SK-N-SH (cell line): ENCODE measurements at regions not wholly inside any gene's neighbourhood (a gene's known extent, or its start where the extent isn't known, plus 50 kb on each side); places are given as distances from the start of the nearest gene placed in this dataset.

Source experiments
- CTCF ChIA-PET: fragments of 300-600, 350-600 bp; formaldehyde crosslinking; extraction: SDS; loops from one replicate; lab custom pipeline; 2021; lab: Yijun Ruan, JAX
- POLR2A ChIA-PET: fragments of 350-600 bp; sonication (Branson Sonifier 250); formaldehyde crosslinking; extraction: SDS; loops from one replicate; lab custom pipeline; 2020; ENCODE audit warnings: antibody characterized with exemption, inconsistent platforms; lab: Yijun Ruan, JAX
- DNase-seq: peaks from one replicate; pipeline ENCODE4 v3.0.0; 2012
- H2AFZ ChIP-seq: fragments of 200-600 bp; sonication (generic); 2 replicates; pipeline ENCODE4 v1.8.1; 2016; ENCODE audit warnings: antibody characterized with exemption, mild to moderate bottlenecking, low read depth
- H3F3A ChIP-seq: fragments of 200-600 bp; sonication (generic); replicated peaks from 2 replicates; pipeline ENCODE3; 2016; ENCODE audit warnings: antibody characterized with exemption, mild to moderate bottlenecking; ENCODE audit not compliant: insufficient read depth
- H3K27ac ChIP-seq, 2 experiments: fragments of 200-500 bp in 1 of 2; fragments of 200-600 bp in 1 of 2; sonication (Bioruptor generic) in 1 of 2; sonication (generic), shearing (Covaris generic) in 1 of 2; 2 replicates each; pipeline versions ENCODE4 v1.5.1 to v1.6.1; 2014 to 2016; ENCODE audit warnings: low read depth in 2 of 2, inconsistent platforms in 1 of 2, low read length in 1 of 2, mild to moderate bottlenecking in 1 of 2, mixed read lengths in 1 of 2
- H3K27me3 ChIP-seq: fragments of 200-600 bp; sonication (generic), shearing (Covaris generic); 2 replicates; pipeline ENCODE4 v1.6.1; 2016; ENCODE audit warnings: mixed run types; ENCODE audit not compliant: insufficient read depth
- H3K36me3 ChIP-seq, 2 experiments: fragments of 200-500 bp in 1 of 2; fragments of 200-600 bp in 1 of 2; sonication (Bioruptor generic) in 1 of 2; sonication (generic) in 1 of 2; replicated peaks in 1 of 2; 2 replicates each; pipeline versions ENCODE3 to v1.5.1; 2014 to 2016; ENCODE audit warnings: low read length in 1 of 2, mild to moderate bottlenecking in 1 of 2; ENCODE audit not compliant: insufficient read depth in 2 of 2, control insufficient read depth in 1 of 2
- H3K4me1 ChIP-seq, 2 experiments: fragments of 200-500 bp in 1 of 2; fragments of 200-600 bp in 1 of 2; sonication (Bioruptor generic) in 1 of 2; sonication (generic), shearing (Covaris generic) in 1 of 2; 2 replicates each; pipeline versions ENCODE4 v1.5.1 to v1.6.1; 2014 to 2016; ENCODE audit warnings: low read depth in 1 of 2, low read length in 1 of 2, mixed run types in 1 of 2; ENCODE audit not compliant: insufficient read depth in 2 of 2, control insufficient read depth in 1 of 2
- H3K4me2 ChIP-seq: fragments of 200-600 bp; sonication (generic), shearing (Covaris generic); 2 replicates; pipeline ENCODE4 v1.6.1; 2017; ENCODE audit warnings: mixed run types
- H3K4me3 ChIP-seq, 2 experiments: fragments of 200-500 bp in 1 of 2; fragments of 200-600 bp in 1 of 2; sonication (Bioruptor generic) in 1 of 2; sonication (generic), shearing (Covaris generic) in 1 of 2; 2 replicates each; pipeline versions ENCODE4 v1.5.1 to v1.8.1; 2014 to 2016; ENCODE audit warnings: low read depth in 2 of 2, inconsistent platforms in 1 of 2, low read length in 1 of 2, mild to moderate bottlenecking in 1 of 2, mixed read lengths in 1 of 2, moderate library complexity in 1 of 2
- H3K79me2 ChIP-seq: fragments of 200-600 bp; sonication (generic); 2 replicates; pipeline ENCODE4 v1.8.1; 2017; ENCODE audit warnings: mild to moderate bottlenecking; ENCODE audit not compliant: insufficient read depth
- H3K9ac ChIP-seq: fragments of 200-600 bp; sonication (generic); 2 replicates; pipeline ENCODE4 v1.6.1; 2017; ENCODE audit warnings: mixed run types
- H3K9me2 ChIP-seq: fragments of 200-600 bp; sonication (generic); 2 replicates; pipeline ENCODE4 v1.6.1; 2017; ENCODE audit warnings: mixed run types
- H3K9me3 ChIP-seq: fragments of 200-600 bp; sonication (generic); 2 replicates; pipeline ENCODE4 v1.6.1; 2017; ENCODE audit warnings: mixed run types, mild to moderate bottlenecking, moderate library complexity
- H4K20me1 ChIP-seq: fragments of 200-600 bp; sonication (generic); 2 replicates; pipeline ENCODE4 v1.6.1; 2017; ENCODE audit warnings: mild to moderate bottlenecking, mixed run types; ENCODE audit not compliant: insufficient read depth
- CTCF ChIP-seq: fragments of 200-600 bp; sonication (generic); IDR thresholded peaks from 2 replicates; pipeline ENCODE4 v1.6.1; 2017; ENCODE audit warnings: antibody characterized with exemption, mild to moderate bottlenecking, moderate library complexity
- ELF1 ChIP-seq: IDR thresholded peaks from 2 replicates; pipeline ENCODE4 v1.4.0; 2012
- EZH2phosphoT487 ChIP-seq: fragments of 200-600 bp; sonication (generic); IDR thresholded peaks from 2 replicates; pipeline ENCODE4 v1.6.1; 2017; ENCODE audit warnings: low read depth, mixed run types, mild to moderate bottlenecking, antibody characterized with exemption, moderate library complexity, borderline replicate concordance
- FOSL2 ChIP-seq: IDR thresholded peaks from 2 replicates; pipeline ENCODE4 v1.4.0; 2012; ENCODE audit warnings: low read depth, mild to moderate bottlenecking, moderate library complexity, borderline replicate concordance
- FOXJ3 ChIP-seq: sonication (generic); formaldehyde crosslinking; IDR thresholded peaks from 2 replicates; pipeline ENCODE4 v1.5.1; 2020; ENCODE audit warnings: mild to moderate bottlenecking, missing genetic modification reagents
- GABPA ChIP-seq: IDR thresholded peaks from 2 replicates; pipeline ENCODE4 v1.4.0; 2012; ENCODE audit warnings: low read depth, mild to moderate bottlenecking
- IRF3 ChIP-seq: fragments of 150-350 bp; IDR thresholded peaks from 2 replicates; pipeline ENCODE4 v1.6.1; 2016; ENCODE audit warnings: mild to moderate bottlenecking, low read depth, low read length
- MAX ChIP-seq: IDR thresholded peaks from 2 replicates; pipeline ENCODE4 v1.4.0; 2012; ENCODE audit warnings: low read depth
- MXI1 ChIP-seq: IDR thresholded peaks from 2 replicates; pipeline ENCODE4 v1.6.1; 2012; ENCODE audit warnings: mild to moderate bottlenecking, low read depth, low read length, improper control_type of control experiment
- NFIC ChIP-seq: IDR thresholded peaks from 2 replicates; pipeline ENCODE4 v1.4.0; 2012; ENCODE audit warnings: borderline replicate concordance
- NRF1 ChIP-seq: IDR thresholded peaks from 2 replicates; pipeline ENCODE4 v1.6.1; 2012; ENCODE audit warnings: low read depth, mild to moderate bottlenecking, low read length
- PBX3 ChIP-seq: IDR thresholded peaks from 2 replicates; pipeline ENCODE4; 2012
- RCOR1 ChIP-seq: fragments of 150-350 bp; IDR thresholded peaks from 2 replicates; pipeline ENCODE4 v1.6.1; 2017; ENCODE audit warnings: antibody characterized with exemption, low read length
- TEAD4 ChIP-seq: IDR thresholded peaks from 2 replicates; pipeline ENCODE4 v1.4.0; 2012; ENCODE audit warnings: mild to moderate bottlenecking, borderline replicate concordance; ENCODE audit not compliant: insufficient read depth
- USF1 ChIP-seq: IDR thresholded peaks from 2 replicates; pipeline ENCODE4 v1.4.0; 2012; ENCODE audit warnings: low read depth, borderline replicate concordance
- USF2 ChIP-seq: fragments of 150-350 bp; IDR thresholded peaks from 2 replicates; pipeline ENCODE4 v1.6.1; 2017; ENCODE audit warnings: antibody characterized with exemption, low read length, low read depth, borderline replicate concordance
- YY1 ChIP-seq: IDR thresholded peaks from 2 replicates; pipeline ENCODE4 v1.4.0; 2012; ENCODE audit warnings: low read depth, mild to moderate bottlenecking
- WGBS: methylation state at CpG from one replicate; pipeline ENCODE4 v1.1.6; 2017; ENCODE audit warnings: low lambda C conversion rate; 5-methylcytosine and 5-hydroxymethylcytosine counted together

- Histone ChIP-seq H3K9me3 (no peaks in the 10 kb centered on the region), H3K36me3 (no peaks in the 10 kb centered on the region), H3K27ac (no peak overlapping the region), H3K9me2 (no peaks in the 10 kb centered on the region), H3K27me3 (no peaks in the 10 kb centered on the region), H4K20me1 (no peaks in the 10 kb centered on the region), H3K4me2 (no peak overlapping the region), H3F3A (no peaks in the 10 kb centered on the region), H3K4me1 (peaks cover 0 to 12% of the 10 kb centered on the region in 2 experiments; a peak in 2 of 4 replicates), H2AFZ (no peak overlapping the region), H3K4me3 (no peak overlapping the region), H3K9ac (no peak overlapping the region), H3K79me2 (no peaks in the 10 kb centered on the region)
- POLR2A ChIA-PET: no interaction called here
- WGBS: 34% methylated on average over 5 of the region's 5 CpGs
- TF ChIP-seq FOSL2: no peak
- no peak for TF ChIP-seq RCOR1
- no peak for TF ChIP-seq GABPA
- no peak for TF ChIP-seq TEAD4
- no peak for TF ChIP-seq IRF3
- TF ChIP-seq USF2: no peak
- TF ChIP-seq EZH2phosphoT487: no peak
- TF ChIP-seq PBX3: no peak
- TF ChIP-seq YY1: no peak
- no peak for TF ChIP-seq NFIC
- TF ChIP-seq MXI1: no peak
- no peak for TF ChIP-seq FOXJ3 (CRISPR knock-in tag)
- no peak for TF ChIP-seq CTCF
- TF ChIP-seq ELF1: no peak
- TF ChIP-seq NRF1: no peak
- TF ChIP-seq USF1: no peak
- no peak for TF ChIP-seq MAX
- DNase-seq: no peak
- CTCF ChIA-PET: interaction anchor here (0.7 to 25.0 kb wide), 8 partner anchors 21 to 454 kb away, joined by 3 to 766 read pairs (median 6); no protein-coding TSS in a partner anchor
These were observed 167.7 kb upstream of the NPVF start for GRCh38 chr7:25395976-25396375.
